PC-9 (cell line): ENCODE measurements at regions not wholly inside any gene's neighbourhood (a gene's known extent, or its start where the extent isn't known, plus 50 kb on each side); places are given as distances from the start of the nearest gene placed in this dataset.

Experiments
- EZH2 ChIP-seq: fragments of 200-600 bp; sonication (generic); IDR thresholded peaks from 2 replicates; pipeline ENCODE4 v1.8.0; 2017; ENCODE audit warnings: antibody characterized with exemption, low read depth
- TF ChIP-seq, protein P1 (sequence below): fragments of 200-600 bp; sonication (generic); conservative IDR thresholded peaks from 2 replicates; pipeline ENCODE4 v1.6.1; 2017; ENCODE audit warnings: mixed run types, antibody characterized with exemption, mild to moderate bottlenecking, moderate library complexity

DNA sequence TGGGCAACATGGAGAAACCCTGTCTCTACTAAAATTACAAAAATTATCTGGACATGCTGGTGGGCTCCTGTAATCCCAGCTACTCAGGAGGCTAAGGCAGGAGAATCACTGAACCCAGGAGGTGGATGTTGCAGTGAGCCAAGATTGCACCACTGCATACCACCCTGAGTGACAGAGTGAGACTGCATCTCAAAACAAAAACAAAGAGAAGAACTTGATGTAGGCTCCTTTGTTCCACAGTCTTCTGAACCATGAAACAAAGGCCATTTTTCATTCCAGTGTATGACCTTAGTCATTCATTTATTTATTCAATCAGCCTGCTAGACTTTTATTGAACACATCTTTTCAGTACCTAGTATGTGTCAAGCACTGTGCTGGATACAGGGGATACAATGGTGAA is 369.6 kb downstream of the FAT3 start:
- TF ChIP-seq, protein P1, sequence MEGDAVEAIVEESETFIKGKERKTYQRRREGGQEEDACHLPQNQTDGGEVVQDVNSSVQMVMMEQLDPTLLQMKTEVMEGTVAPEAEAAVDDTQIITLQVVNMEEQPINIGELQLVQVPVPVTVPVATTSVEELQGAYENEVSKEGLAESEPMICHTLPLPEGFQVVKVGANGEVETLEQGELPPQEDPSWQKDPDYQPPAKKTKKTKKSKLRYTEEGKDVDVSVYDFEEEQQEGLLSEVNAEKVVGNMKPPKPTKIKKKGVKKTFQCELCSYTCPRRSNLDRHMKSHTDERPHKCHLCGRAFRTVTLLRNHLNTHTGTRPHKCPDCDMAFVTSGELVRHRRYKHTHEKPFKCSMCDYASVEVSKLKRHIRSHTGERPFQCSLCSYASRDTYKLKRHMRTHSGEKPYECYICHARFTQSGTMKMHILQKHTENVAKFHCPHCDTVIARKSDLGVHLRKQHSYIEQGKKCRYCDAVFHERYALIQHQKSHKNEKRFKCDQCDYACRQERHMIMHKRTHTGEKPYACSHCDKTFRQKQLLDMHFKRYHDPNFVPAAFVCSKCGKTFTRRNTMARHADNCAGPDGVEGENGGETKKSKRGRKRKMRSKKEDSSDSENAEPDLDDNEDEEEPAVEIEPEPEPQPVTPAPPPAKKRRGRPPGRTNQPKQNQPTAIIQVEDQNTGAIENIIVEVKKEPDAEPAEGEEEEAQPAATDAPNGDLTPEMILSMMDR: no peak
- TF ChIP-seq EZH2: no peak
